Suppressor macrophage treated with lipopolysaccharide for 4 hours (primary cell): ENCODE measurements at regions not wholly inside any gene's neighbourhood (a gene's known extent, or its start where the extent isn't known, plus 50 kb on each side); places are given as distances from the start of the nearest gene placed in this dataset.

Experiments
- DNase-seq: peaks from one replicate; pipeline ENCODE4 v3.0.0-alpha.2; 2020

DNA sequence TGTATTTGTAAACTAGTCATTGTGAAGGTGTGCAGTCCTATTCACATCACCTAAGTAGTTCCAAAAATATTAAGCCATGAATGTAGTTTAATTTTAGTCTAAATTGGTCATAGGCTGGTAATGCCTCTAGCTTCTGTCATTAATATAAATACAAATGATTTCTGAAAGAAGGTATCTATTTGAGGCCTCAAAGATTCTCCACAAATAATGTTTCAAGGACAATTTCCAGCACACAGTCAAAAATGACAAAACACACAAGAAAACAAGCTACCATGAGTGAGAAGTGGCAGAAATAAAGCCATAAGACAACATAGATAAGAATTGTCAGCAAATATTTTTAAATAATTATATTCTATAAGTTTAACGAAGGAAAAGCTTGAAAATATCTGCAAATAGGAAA is 66.7 kb upstream of the PDK4 start:
- no peak for DNase-seq

- no peak for DNase-seq
Observed at GRCh38 chr7:95660023-95660434, 63.7 kb upstream of the PDK4 start.

DNA sequence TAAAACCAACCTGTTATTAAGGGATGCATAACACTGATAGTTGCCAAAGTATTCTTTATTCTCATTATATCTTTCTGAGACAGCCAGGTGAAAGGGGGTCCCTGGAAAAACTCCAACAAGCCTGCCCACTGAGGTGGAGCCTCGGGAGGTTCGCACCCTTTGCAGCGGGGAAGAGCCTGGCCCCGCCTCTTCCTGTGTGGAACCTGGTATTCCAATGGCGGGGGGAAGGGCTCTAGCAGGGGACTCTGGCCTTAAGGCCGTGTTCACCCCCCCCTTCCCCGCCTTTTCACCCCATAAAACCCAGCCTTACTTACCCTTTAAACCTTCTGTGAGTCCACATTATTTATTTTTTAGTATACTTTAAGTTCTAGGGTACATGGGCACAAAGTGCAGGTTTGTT is 62.4 kb upstream of the PDK4 start:
- DNase-seq = no peak

GRCh38 chr7:95649546-95649945 is 53.2 kb upstream of the PDK4 start:
- no peak for DNase-seq

DNA sequence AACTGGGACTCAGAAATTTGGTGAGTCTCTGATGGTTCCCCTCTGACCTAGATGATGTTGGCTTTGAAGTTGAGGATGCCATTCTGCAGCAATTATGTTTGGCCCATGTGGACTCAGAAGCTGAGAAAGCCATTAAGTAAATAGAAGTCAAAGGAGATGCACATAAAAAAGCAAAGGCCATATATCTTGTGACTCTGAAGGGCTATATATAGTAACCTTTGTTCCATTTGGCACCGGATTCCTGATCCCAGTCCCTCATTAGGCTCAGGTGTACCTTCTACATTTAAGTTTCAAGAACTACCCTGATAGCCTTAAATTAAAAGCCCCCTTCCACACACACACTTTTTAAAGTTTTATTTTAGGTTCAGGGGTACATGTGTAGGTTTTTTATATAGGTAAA is 50.0 kb upstream of the PDK4 start:
- DNase-seq = no peak
